ENCODE measurements at regions not wholly inside any gene's neighbourhood (a gene's known extent, or its start where the extent isn't known, plus 50 kb on each side); places are given as distances from the start of the nearest gene placed in this dataset.

DNA sequence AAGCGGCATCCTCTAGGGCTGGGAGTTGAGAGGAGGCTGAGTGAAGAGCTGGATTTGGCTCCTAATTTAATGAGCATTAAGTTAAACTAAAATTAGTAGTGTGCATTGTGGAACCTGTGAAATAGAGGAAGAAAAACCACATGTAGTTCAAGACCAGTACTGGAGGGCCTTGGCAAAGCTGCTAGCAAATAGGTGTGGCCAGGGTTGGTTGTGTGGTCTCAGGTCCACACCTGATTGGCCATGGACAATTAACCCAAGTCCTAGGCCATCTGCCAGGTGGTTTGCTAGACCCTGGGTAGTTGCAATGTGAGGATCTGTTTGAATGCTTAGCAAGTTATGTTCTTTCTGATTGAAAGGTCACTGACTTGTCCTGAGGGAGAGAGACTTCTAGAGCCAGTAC, 275.5 kb downstream of the PDCD6IP start:
- DNase-seq (ENCODE audit: low read depth, low spot score) (no peak), FAIRE-seq (no peak)
- Histone ChIP-seq H3K79me2 (ENCODE audit: control insufficient read depth, insufficient read depth, low read length) (no peaks in the 10 kb centered on the region), H3K4me3 (replicated peaks in 1 of 3; ENCODE audit: insufficient read depth in 1 of 3, low read depth in 1 of 3, low read length in 3 of 3) (no peak overlapping the region), H3K9me3 (replicated peaks; ENCODE audit: control insufficient read depth, insufficient read depth, low read length) (no peaks in the 10 kb centered on the region), H2AFZ (ENCODE audit: low read depth, low read length) (no peak overlapping the region), H3K27ac (ENCODE audit: insufficient read depth, low read depth, low read length) (no peak overlapping the region), H3K9ac (replicated peaks; ENCODE audit: extremely low read depth, insufficient read depth, low read length) (no peak overlapping the region), H3K27me3 (ENCODE audit: control insufficient read depth in 2 of 2, insufficient read depth in 2 of 2, low read length in 2 of 2) (no peaks in the 10 kb centered on the region), H3K36me3 (ENCODE audit: control insufficient read depth in 2 of 2, extremely low read depth in 1 of 2, insufficient read depth in 2 of 2, low read length in 2 of 2) (no peaks in the 10 kb centered on the region), H4K20me1 (replicated peaks; ENCODE audit: control insufficient read depth, extremely low read depth, insufficient read depth, low read length) (no peaks in the 10 kb centered on the region), H3K4me2 (ENCODE audit: insufficient read depth, low read length) (no peak overlapping the region), H3K9me1 (replicated peaks; ENCODE audit: control insufficient read depth, extremely low read depth, insufficient read depth, low read length) (no peaks in the 10 kb centered on the region), H3K4me1 (ENCODE audit: control insufficient read depth, extremely low read depth, insufficient read depth, low read length) (no peaks in the 10 kb centered on the region)
- intact Hi-C loops (cut with micrococcal nuclease) (no loop called here), dilution Hi-C loops (cut with MboI; ENCODE audit: extremely low pct_ligation_motif_present, low sequenced_read_pairs) (no loop called here)
- BruUV-seq (replicated peaks) = no TSS peak
- CTCF ChIA-PET = no interaction called here
- TF ChIP-seq MYC (IDR thresholded peaks at IDR 0.05; ENCODE audit: low read depth, low read length) = no peak
- no peak for TF ChIP-seq CTCF (IDR thresholded peaks at IDR 0.05; ENCODE audit: extremely low read depth in 1 of 2, insufficient read depth in 1 of 2, low read depth in 1 of 2, low read length in 2 of 2)
- TF ChIP-seq POLR2A (IDR thresholded peaks at IDR 0.05; ENCODE audit: low read depth, low read length) = no peak
- no peak for TF ChIP-seq GATA2 (IDR thresholded peaks at IDR 0.05; ENCODE audit: insufficient read depth, insufficient read length, low read depth, low read length)
- no peak for TF ChIP-seq POLR2AphosphoS5 (IDR thresholded peaks at IDR 0.05; ENCODE audit: insufficient read depth, low read depth, low read length)
- TF ChIP-seq JUN (IDR thresholded peaks at IDR 0.05; ENCODE audit: borderline replicate concordance, insufficient read depth, insufficient read length, low read depth) = no peak
- no peak for TF ChIP-seq FOS (IDR thresholded peaks at IDR 0.05; ENCODE audit: borderline replicate concordance, insufficient read depth, low read length)
- no peak for TF ChIP-seq MAX (IDR thresholded peaks at IDR 0.05; ENCODE audit: insufficient read depth, insufficient read length)
- no peak for TF ChIP-seq EZH2 (IDR thresholded peaks at IDR 0.05; ENCODE audit: borderline replicate concordance, low read depth, low read length, severe bottlenecking)
- POLR2A ChIA-PET = no interaction called here

All from endothelial cell of umbilical vein (primary cell).